Activated naive CD4-positive, alpha-beta T cell treated with anti-CD3 and anti-CD28 coated beads for 36 hours (primary cell): ENCODE measurements at regions not wholly inside any gene's neighbourhood (a gene's known extent, or its start where the extent isn't known, plus 50 kb on each side); places are given as distances from the start of the nearest gene placed in this dataset.
"Not testable (repeated sequence)": the region's sequence is repeated elsewhere in the genome, so short reads cannot be mapped to it uniquely, and the experiment has no call there.

Experiments
- CTCF ChIA-PET: fragments of 350-600 bp; sonication (Branson Sonifier 250); formaldehyde crosslinking; loops from one replicate; lab custom pipeline; 2021; ENCODE audit warnings: antibody characterized with exemption; lab: Charles Lee
- DNase-seq: peaks from one replicate; pipeline ENCODE4 v3.0.0-alpha.2; 2020
- H3K27ac Mint-ChIP-seq: one replicate; pipeline ENCODE4 v1.8.0; 2021; ENCODE audit warnings: mild to moderate bottlenecking, mixed read lengths
- H3K27me3 Mint-ChIP-seq: one replicate; pipeline ENCODE4 v1.8.0; 2021; ENCODE audit warnings: low read depth, mixed read lengths
- H3K36me3 Mint-ChIP-seq: one replicate; pipeline ENCODE4 v1.8.0; 2021; ENCODE audit warnings: low read depth, mixed read lengths
- H3K4me1 Mint-ChIP-seq: one replicate; pipeline ENCODE4 v1.8.0; 2021; ENCODE audit warnings: low read depth, mixed read lengths
- H3K4me3 Mint-ChIP-seq: one replicate; pipeline ENCODE4 v1.8.0; 2021; ENCODE audit warnings: mild to moderate bottlenecking, moderate library complexity, mixed read lengths
- H3K9me3 Mint-ChIP-seq: one replicate; pipeline ENCODE4 v1.8.0; 2021; ENCODE audit warnings: mixed read lengths
- intact Hi-C: fragments of 100-400 bp; cut with micrococcal nuclease; formaldehyde crosslinking; loops from one replicate; pipeline ENCODE4 v1.15.1; 2023

DNA sequence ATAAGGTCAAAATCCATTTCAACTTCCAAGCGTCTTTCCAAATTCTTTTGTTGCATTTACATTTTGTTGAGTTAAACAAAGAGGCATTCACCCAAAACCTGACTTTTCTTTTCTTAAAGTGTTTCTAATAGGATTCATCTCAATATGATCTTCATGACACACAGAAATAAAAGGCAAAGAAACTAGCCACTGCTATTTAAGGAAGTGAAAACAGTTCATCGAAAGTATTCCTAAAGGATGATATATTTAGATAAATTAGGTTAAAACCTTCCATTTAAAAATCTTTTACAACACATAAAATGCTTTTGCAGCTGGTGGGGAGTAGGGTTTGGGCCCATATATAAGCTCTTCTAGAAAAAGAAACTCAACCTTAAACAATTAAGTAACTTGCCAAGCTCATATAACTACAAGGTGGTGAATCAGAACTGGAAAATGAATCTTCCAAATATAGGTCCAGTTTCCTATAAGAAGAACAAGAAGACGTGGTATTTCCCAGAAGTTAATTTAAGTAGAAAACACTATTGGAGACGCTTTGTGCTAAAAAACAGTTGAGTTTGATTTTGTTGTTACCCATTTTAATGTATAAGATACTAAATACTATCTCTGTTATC is 336.0 kb upstream of the HNRNPA3 start:
- intact Hi-C loops, result no loop called here
- CTCF ChIA-PET, result interaction anchor here (0.5 to 0.6 kb wide), 2 partner anchors 224 to 265 kb away, joined by 5 to 7 read pairs; no protein-coding TSS in a partner anchor
- Mint-ChIP-seq H3K27me3 (peaks cover 3% of the 10 kb centered on the region), H3K9me3 (peaks cover 8% of the 10 kb centered on the region), H3K36me3 (peaks cover 2% of the 10 kb centered on the region), H3K4me3 (no peak overlapping the region), H3K4me1 (no peaks in the 10 kb centered on the region), H3K27ac (no peak overlapping the region)
- DNase-seq, result no peak

- Mint-ChIP-seq H3K4me1 (no peaks in the 10 kb centered on the region), H3K4me3 (no peak overlapping the region), H3K9me3 (peaks cover 1% of the 10 kb centered on the region), H3K36me3 (no peaks in the 10 kb centered on the region), H3K27me3 (peaks cover 2% of the 10 kb centered on the region), H3K27ac (no peak overlapping the region)
- CTCF ChIA-PET, result interaction anchor here (0.6 kb wide), 1 partner anchor 135 kb away, joined by 4 read pairs; no protein-coding TSS in a partner anchor
- DNase-seq, result no peak
- intact Hi-C loops, result no loop called here
These were observed 333.1 kb upstream of the HNRNPA3 start for GRCh38 chr2:176879426-176879995.

DNA sequence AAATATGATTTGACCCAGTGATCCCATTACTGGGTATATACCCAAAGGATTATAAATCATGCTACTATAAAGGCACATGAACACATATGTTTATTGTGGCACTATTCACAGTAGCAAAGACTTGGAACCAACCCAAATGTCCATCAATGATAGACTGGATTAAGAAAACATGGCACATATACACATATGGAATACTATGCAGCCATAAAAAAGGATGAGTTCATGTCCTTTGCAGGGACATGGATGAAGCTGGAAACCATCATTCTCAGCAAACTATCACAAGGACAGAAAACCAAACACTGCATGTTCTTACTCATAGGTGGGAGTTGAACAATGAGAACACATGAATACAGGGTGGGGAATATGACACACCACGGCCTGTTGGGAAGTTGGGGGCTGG is 330.5 kb upstream of the HNRNPA3 start:
- CTCF ChIA-PET, H3K9me3 Mint-ChIP-seq, H3K27me3 Mint-ChIP-seq, H3K36me3 Mint-ChIP-seq, H3K4me1 Mint-ChIP-seq, DNase-seq, H3K4me3 Mint-ChIP-seq, H3K27ac Mint-ChIP-seq, intact Hi-C loops: not testable (repeated sequence)

- H3K4me1 Mint-ChIP-seq, result no peaks in the 10 kb centered on the region
- H3K4me3 Mint-ChIP-seq, result no peak overlapping the region
- intact Hi-C loops, result no loop called here
- no peaks in the 10 kb centered on the region for H3K36me3 Mint-ChIP-seq
- no peaks in the 10 kb centered on the region for H3K27me3 Mint-ChIP-seq
- H3K9me3 Mint-ChIP-seq, result peaks cover 1% of the 10 kb centered on the region
- no peak for DNase-seq
- no peak overlapping the region for H3K27ac Mint-ChIP-seq
- CTCF ChIA-PET, result interaction anchor here (1.0 kb wide), 1 partner anchor 1946 kb away, joined by 3 read pairs; no protein-coding TSS in a partner anchor
These were observed 327.5 kb upstream of the HNRNPA3 start for GRCh38 chr2:176885001-176885643.

GRCh38 chr2:176885661-176886060 is 326.9 kb upstream of the HNRNPA3 start:
- DNase-seq, result no peak
- Mint-ChIP-seq H3K27me3 (no peaks in the 10 kb centered on the region), H3K9me3 (peaks cover 1% of the 10 kb centered on the region), H3K4me3 (no peak overlapping the region), H3K4me1 (no peaks in the 10 kb centered on the region), H3K27ac (no peak overlapping the region), H3K36me3 (no peaks in the 10 kb centered on the region)
- intact Hi-C loops, result no loop called here
- CTCF ChIA-PET, result interaction anchor here (1.0 kb wide), 1 partner anchor 1946 kb away, joined by 3 read pairs; no protein-coding TSS in a partner anchor

DNA sequence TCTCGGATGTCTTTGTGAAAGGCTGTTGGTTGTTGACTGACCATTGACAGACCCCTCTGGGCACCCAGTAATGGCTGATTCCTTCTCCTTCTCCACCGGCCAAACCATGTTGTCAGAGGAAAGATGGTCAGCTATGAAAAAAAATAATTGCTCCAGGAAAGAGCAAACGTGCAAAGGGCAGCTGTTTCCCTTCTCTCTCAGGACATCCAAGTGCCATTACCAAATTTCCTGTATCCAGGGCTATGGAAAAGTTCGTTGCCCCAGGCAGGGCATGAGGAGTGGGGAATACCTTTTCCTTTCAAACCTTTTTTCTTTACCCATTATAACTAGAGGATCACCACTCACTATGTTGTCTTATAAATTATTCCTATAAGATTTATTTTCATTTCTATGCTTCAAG is 321.5 kb upstream of the HNRNPA3 start:
- CTCF ChIA-PET, result no interaction called here
- Mint-ChIP-seq H3K9me3 (no peaks in the 10 kb centered on the region), H3K27me3 (peaks cover 6% of the 10 kb centered on the region), H3K4me3 (no peak overlapping the region), H3K36me3 (no peaks in the 10 kb centered on the region), H3K27ac (no peak overlapping the region), H3K4me1 (no peaks in the 10 kb centered on the region)
- DNase-seq, result no peak
- intact Hi-C loops, result no loop called here

DNA sequence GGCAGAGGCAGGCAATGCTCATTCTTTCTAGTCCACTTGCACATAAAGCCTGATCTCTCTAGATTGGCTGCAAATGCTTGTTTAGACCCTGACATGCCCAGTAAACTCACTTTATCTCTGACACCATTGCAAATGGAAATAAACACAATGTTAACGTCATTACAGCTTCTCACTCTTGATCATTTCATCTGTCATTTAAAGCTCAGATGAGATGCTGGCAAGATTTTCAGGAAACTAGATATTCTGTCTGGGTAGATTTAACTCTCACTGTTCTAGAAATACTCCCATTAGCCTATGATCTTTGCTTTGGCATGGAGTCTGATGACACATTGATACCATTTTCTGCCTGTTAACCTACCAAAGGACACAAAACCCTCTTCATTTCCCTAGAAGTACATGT is 320.7 kb upstream of the HNRNPA3 start:
- no peaks in the 10 kb centered on the region for H3K9me3 Mint-ChIP-seq
- no peak overlapping the region for H3K4me3 Mint-ChIP-seq
- no peak overlapping the region for H3K27ac Mint-ChIP-seq
- DNase-seq, result no peak
- no peaks in the 10 kb centered on the region for H3K4me1 Mint-ChIP-seq
- H3K36me3 Mint-ChIP-seq, result no peaks in the 10 kb centered on the region
- peaks cover 6% of the 10 kb centered on the region for H3K27me3 Mint-ChIP-seq
- CTCF ChIA-PET, result interaction anchor here (1.1 kb wide), 1 partner anchor 257 kb away, joined by 3 read pairs; no protein-coding TSS in a partner anchor
- intact Hi-C loops, result no loop called here

DNA sequence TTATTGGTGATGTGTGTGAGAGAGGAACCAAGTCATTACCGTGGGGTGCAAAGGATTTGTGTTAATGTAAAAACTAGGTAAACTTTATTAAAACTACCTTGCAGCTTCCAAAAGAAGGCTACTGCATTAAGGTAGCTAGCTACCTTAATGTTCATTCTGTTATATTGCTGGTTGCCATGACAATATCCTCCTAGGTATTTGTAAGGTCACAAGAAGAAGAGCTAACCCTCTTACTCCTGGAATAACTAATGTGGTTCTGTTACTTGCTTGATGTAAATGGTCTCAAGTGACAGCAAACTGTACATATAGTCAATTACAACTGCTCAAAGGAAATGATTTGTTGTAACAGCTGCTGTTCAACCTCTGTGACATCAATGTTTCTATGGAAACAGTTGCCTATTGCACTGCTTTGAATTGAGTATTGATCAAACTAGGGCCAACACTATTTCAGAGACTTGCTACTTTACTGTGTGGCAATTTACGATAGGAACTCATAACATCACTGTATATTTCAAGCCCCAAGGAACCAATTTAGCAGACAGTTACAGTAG is 319.8 kb upstream of the HNRNPA3 start:
- no peaks in the 10 kb centered on the region for H3K36me3 Mint-ChIP-seq
- no peaks in the 10 kb centered on the region for H3K4me1 Mint-ChIP-seq
- no peaks in the 10 kb centered on the region for H3K9me3 Mint-ChIP-seq
- no peak overlapping the region for H3K4me3 Mint-ChIP-seq
- H3K27ac Mint-ChIP-seq, result no peak overlapping the region
- peaks cover 6% of the 10 kb centered on the region for H3K27me3 Mint-ChIP-seq
- DNase-seq, result no peak
- CTCF ChIA-PET, result interaction anchor here (1.1 kb wide), 1 partner anchor 256 kb away, joined by 3 read pairs; no protein-coding TSS in a partner anchor
- intact Hi-C loops, result no loop called here

DNA sequence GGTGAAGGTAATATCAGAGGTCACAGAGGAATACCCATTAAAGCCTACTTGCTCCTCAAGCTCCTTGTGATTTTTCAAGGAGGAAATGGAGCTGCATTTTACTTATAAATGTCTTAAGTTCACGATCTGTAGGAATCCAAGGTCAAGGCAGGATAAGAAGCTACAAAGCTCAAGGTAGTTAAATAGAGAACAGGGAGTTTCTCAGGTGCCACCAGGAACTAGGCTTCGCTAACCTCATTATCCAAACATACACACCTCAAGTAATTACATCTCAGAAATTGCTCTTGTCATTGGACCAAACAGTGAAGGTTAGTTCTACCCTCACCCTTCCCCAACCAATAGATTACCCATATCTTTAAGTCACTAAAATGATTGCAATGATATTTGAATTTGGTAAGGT is 317.4 kb upstream of the HNRNPA3 start:
- intact Hi-C loops, result no loop called here
- Mint-ChIP-seq H3K27ac (no peak overlapping the region), H3K36me3 (no peaks in the 10 kb centered on the region), H3K9me3 (no peaks in the 10 kb centered on the region), H3K4me3 (no peak overlapping the region), H3K4me1 (no peaks in the 10 kb centered on the region), H3K27me3 (peaks cover 6% of the 10 kb centered on the region)
- CTCF ChIA-PET, result no interaction called here
- DNase-seq, result no peak

- intact Hi-C loops, result no loop called here
- no peak overlapping the region for H3K27ac Mint-ChIP-seq
- H3K36me3 Mint-ChIP-seq, result no peaks in the 10 kb centered on the region
- H3K4me1 Mint-ChIP-seq, result no peaks in the 10 kb centered on the region
- CTCF ChIA-PET, result interaction anchor here (0.7 kb wide), 1 partner anchor 242 kb away, joined by 4 read pairs; no protein-coding TSS in a partner anchor
- no peak overlapping the region for H3K4me3 Mint-ChIP-seq
- no peak for DNase-seq
- peaks cover 4% of the 10 kb centered on the region for H3K9me3 Mint-ChIP-seq
- no peaks in the 10 kb centered on the region for H3K27me3 Mint-ChIP-seq
These were observed 310.1 kb upstream of the HNRNPA3 start for GRCh38 chr2:176902454-176902853.

DNA sequence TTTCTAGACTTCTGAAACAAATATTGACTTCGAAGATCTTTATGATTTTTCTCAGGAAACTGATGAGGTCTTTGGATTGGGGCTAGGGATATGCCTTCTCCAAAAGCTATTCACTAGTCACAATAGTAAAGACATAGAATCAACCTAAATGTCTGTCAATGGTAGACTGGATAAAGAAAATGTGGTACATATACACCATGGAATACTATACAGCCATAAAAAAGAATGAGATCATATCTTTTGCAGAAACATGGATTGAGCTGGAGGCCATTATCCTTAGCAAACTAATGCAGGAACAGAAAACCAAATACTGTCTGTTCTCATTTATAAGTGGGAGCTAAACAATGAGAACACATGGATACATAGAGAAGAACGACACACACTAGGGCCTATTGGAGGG is 308.5 kb upstream of the HNRNPA3 start:
- DNase-seq, H3K9me3 Mint-ChIP-seq, H3K27me3 Mint-ChIP-seq, H3K4me3 Mint-ChIP-seq, H3K36me3 Mint-ChIP-seq, H3K27ac Mint-ChIP-seq, intact Hi-C loops, H3K4me1 Mint-ChIP-seq, CTCF ChIA-PET: not testable (repeated sequence)

- intact Hi-C loops, result no loop called here
- CTCF ChIA-PET, result no interaction called here
- Mint-ChIP-seq H3K9me3 (peaks cover 4% of the 10 kb centered on the region), H3K27ac (no peak overlapping the region), H3K4me3 (no peak overlapping the region), H3K27me3 (peaks cover 5% of the 10 kb centered on the region), H3K36me3 (no peaks in the 10 kb centered on the region), H3K4me1 (no peaks in the 10 kb centered on the region)
- no peak for DNase-seq
These were observed 305.3 kb upstream of the HNRNPA3 start for GRCh38 chr2:176907341-176907740.
